Myocyte (in vitro differentiated cells): ENCODE measurements at regions not wholly inside any gene's neighbourhood (a gene's known extent, or its start where the extent isn't known, plus 50 kb on each side); places are given as distances from the start of the nearest gene placed in this dataset.
A peak's percentile ranks its signal among the peaks of the same experiment; 100 is the strongest.

Experiments used
- DNase-seq: peaks from one replicate; pipeline ENCODE4 v3.0.0-alpha.2; 2012; ENCODE audit warnings: low read depth

- no peak for DNase-seq
These were observed 130.0 kb downstream of the KATNIP start for GRCh38 chr16:27679899-27680298.

- DNase-seq, result no peak
These were observed 131.7 kb downstream of the KATNIP start for GRCh38 chr16:27681681-27682080.

GRCh38 chr16:27684047-27684446, 134.1 kb downstream of the KATNIP start:
- no peak for DNase-seq

- peak; percentile 90 for DNase-seq
These were observed 135.9 kb downstream of the KATNIP start for GRCh38 chr16:27685807-27686206.

GRCh38 chr16:27686926-27687325, 137.0 kb downstream of the KATNIP start:
- DNase-seq, result no peak

- no peak for DNase-seq
These were observed 137.7 kb downstream of the KATNIP start for GRCh38 chr16:27687605-27688004.

GRCh38 chr16:27689711-27690110, 139.8 kb downstream of the KATNIP start:
- DNase-seq, result peak; percentile 91

- DNase-seq, result peak; percentile 20
These were observed 140.7 kb downstream of the KATNIP start for GRCh38 chr16:27690608-27691007.

GRCh38 chr16:27691721-27692120, 141.8 kb downstream of the KATNIP start:
- DNase-seq, result no peak

GRCh38 chr16:27692576-27692975, 142.6 kb downstream of the KATNIP start:
- DNase-seq, result no peak

- DNase-seq, result no peak
These were observed 145.2 kb downstream of the KATNIP start for GRCh38 chr16:27695161-27695560.

GRCh38 chr16:27698266-27698665, 148.3 kb downstream of the KATNIP start:
- DNase-seq, result no peak

- no peak for DNase-seq
These were observed 148.8 kb downstream of the KATNIP start for GRCh38 chr16:27698746-27699145.

GRCh38 chr16:27699540-27699939, 149.6 kb downstream of the KATNIP start:
- DNase-seq, result no peak

- peak; percentile 64 for DNase-seq
These were observed 150.5 kb downstream of the KATNIP start for GRCh38 chr16:27700304-27700995.

- DNase-seq, result no peak
These were observed 151.4 kb downstream of the KATNIP start for GRCh38 chr16:27701381-27701780.

GRCh38 chr16:27703121-27703520, 153.2 kb downstream of the KATNIP start:
- no peak for DNase-seq

GRCh38 chr16:27703545-27703944, 153.6 kb downstream of the KATNIP start:
- DNase-seq, result no peak

- DNase-seq, result no peak
These were observed 154.3 kb downstream of the KATNIP start for GRCh38 chr16:27704252-27704651.

- DNase-seq, result no peak
These were observed 156.4 kb downstream of the KATNIP start for GRCh38 chr16:27706156-27706865.

- DNase-seq, result no peak
These were observed 157.1 kb downstream of the KATNIP start for GRCh38 chr16:27706866-27707685.

- no peak for DNase-seq
These were observed 158.7 kb downstream of the KATNIP start for GRCh38 chr16:27708651-27709050.
